ENCODE measurements at regions not wholly inside any gene's neighbourhood (a gene's known extent, or its start where the extent isn't known, plus 50 kb on each side); places are given as distances from the start of the nearest gene placed in this dataset.

- no peaks in the 10 kb centered on the region for H3K36me3 ChIP-seq (ENCODE audit: control insufficient read depth in 2 of 2, extremely low read depth in 1 of 2, insufficient read depth in 2 of 2, low read length in 2 of 2)
- DNase-seq (ENCODE audit: low read depth, low spot score), result no peak
- H3K4me3 ChIP-seq (replicated peaks in 1 of 3; ENCODE audit: insufficient read depth in 1 of 3, low read depth in 1 of 3, low read length in 3 of 3), result no peak overlapping the region
- H3K4me2 ChIP-seq (ENCODE audit: insufficient read depth, low read length), result no peak overlapping the region
- dilution Hi-C loops (cut with MboI; ENCODE audit: extremely low pct_ligation_motif_present, low sequenced_read_pairs) (no loop called here), intact Hi-C loops (cut with micrococcal nuclease) (no loop called here)
- H3K27me3 ChIP-seq (ENCODE audit: control insufficient read depth in 2 of 2, insufficient read depth in 2 of 2, low read length in 2 of 2), result no peaks in the 10 kb centered on the region
- BruUV-seq (replicated peaks), result no TSS peak
- no peaks in the 10 kb centered on the region for H3K9me1 ChIP-seq (replicated peaks; ENCODE audit: control insufficient read depth, extremely low read depth, insufficient read depth, low read length)
- H3K79me2 ChIP-seq (ENCODE audit: control insufficient read depth, insufficient read depth, low read length), result no peaks in the 10 kb centered on the region
- no peak overlapping the region for H3K27ac ChIP-seq (ENCODE audit: insufficient read depth, low read depth, low read length)
- no peaks in the 10 kb centered on the region for H4K20me1 ChIP-seq (replicated peaks; ENCODE audit: control insufficient read depth, extremely low read depth, insufficient read depth, low read length)
- no peak for TF ChIP-seq POLR2AphosphoS5 (IDR thresholded peaks at IDR 0.05; ENCODE audit: insufficient read depth, low read depth, low read length)
- no peak for TF ChIP-seq MAX (IDR thresholded peaks at IDR 0.05; ENCODE audit: insufficient read depth, insufficient read length)
- TF ChIP-seq FOS (IDR thresholded peaks at IDR 0.05; ENCODE audit: borderline replicate concordance, insufficient read depth, low read length), result no peak
- no peak for TF ChIP-seq MYC (IDR thresholded peaks at IDR 0.05; ENCODE audit: low read depth, low read length)
- TF ChIP-seq JUN (IDR thresholded peaks at IDR 0.05; ENCODE audit: borderline replicate concordance, insufficient read depth, insufficient read length, low read depth), result no peak
- TF ChIP-seq CTCF (IDR thresholded peaks at IDR 0.05; ENCODE audit: extremely low read depth in 1 of 2, insufficient read depth in 1 of 2, low read depth in 1 of 2, low read length in 2 of 2), result no peak
- no peak for TF ChIP-seq POLR2A (IDR thresholded peaks at IDR 0.05; ENCODE audit: low read depth, low read length)
- no peak for TF ChIP-seq EZH2 (IDR thresholded peaks at IDR 0.05; ENCODE audit: borderline replicate concordance, low read depth, low read length, severe bottlenecking)
- no peak for TF ChIP-seq GATA2 (IDR thresholded peaks at IDR 0.05; ENCODE audit: insufficient read depth, insufficient read length, low read depth, low read length)
- H3K9me3 ChIP-seq (replicated peaks; ENCODE audit: control insufficient read depth, insufficient read depth, low read length), result no peaks in the 10 kb centered on the region
- H3K4me1 ChIP-seq (ENCODE audit: control insufficient read depth, extremely low read depth, insufficient read depth, low read length), result no peaks in the 10 kb centered on the region
- H3K9ac ChIP-seq (replicated peaks; ENCODE audit: extremely low read depth, insufficient read depth, low read length), result no peak overlapping the region
- FAIRE-seq, result no peak
- POLR2A ChIA-PET, result no interaction called here
- CTCF ChIA-PET, result no interaction called here
- H2AFZ ChIP-seq (ENCODE audit: low read depth, low read length), result no peak overlapping the region
Measured at GRCh38 chr2:212766921-212767320, 228.3 kb upstream of the ERBB4 start.
